GM23338 (cell line): ENCODE measurements at regions not wholly inside any gene's neighbourhood (a gene's known extent, or its start where the extent isn't known, plus 50 kb on each side); places are given as distances from the start of the nearest gene placed in this dataset.

Source experiments
- ATAC-seq: fragments of 200-7000 bp; cut with Tn5 transposase; 3 replicates; pipeline ENCODE4 v1.9.1; 2020
- DNase-seq: peaks from one replicate; pipeline ENCODE4 v3.0.0-alpha.2; 2015; ENCODE audit warnings: low spot score
- H2AFZ ChIP-seq: fragments of 200-600 bp; sonication (generic); 2 replicates; pipeline ENCODE4 v1.8.0; 2016; ENCODE audit warnings: antibody characterized with exemption, mild to moderate bottlenecking, moderate library complexity
- H3F3A ChIP-seq: fragments of 200-600 bp; sonication (generic); replicated peaks from 2 replicates; pipeline ENCODE4 v1.8.0; 2017; ENCODE audit warnings: antibody characterized with exemption, mixed run types, low read depth
- H3K27ac ChIP-seq: fragments of 200-600 bp; sonication (generic); 2 replicates; pipeline ENCODE4 v1.6.1; 2016; ENCODE audit warnings: low read depth
- H3K27me3 ChIP-seq: fragments of 200-600 bp; sonication (generic); 2 replicates; pipeline ENCODE4 v1.8.0; 2016; ENCODE audit warnings: mild to moderate bottlenecking, mixed run types, moderate library complexity; ENCODE audit not compliant: insufficient read depth
- H3K36me3 ChIP-seq: fragments of 200-600 bp; sonication (generic); 2 replicates; pipeline ENCODE4 v1.8.0; 2016; ENCODE audit warnings: mild to moderate bottlenecking; ENCODE audit not compliant: insufficient read depth
- H3K4me1 ChIP-seq: fragments of 200-600 bp; sonication (generic); 2 replicates; pipeline ENCODE4 v1.8.0; 2016; ENCODE audit warnings: mild to moderate bottlenecking, moderate library complexity; ENCODE audit not compliant: insufficient read depth
- H3K4me2 ChIP-seq: fragments of 200-600 bp; sonication (generic); 2 replicates; pipeline ENCODE4 v1.7.1; 2017; ENCODE audit warnings: mixed run types
- H3K4me3 ChIP-seq: fragments of 200-600 bp; sonication (generic); 2 replicates; pipeline ENCODE4 v1.6.1; 2016; ENCODE audit warnings: mixed run types
- H3K79me2 ChIP-seq: fragments of 200-600 bp; sonication (generic); replicated peaks from 2 replicates; pipeline ENCODE4 v1.8.0; 2017; ENCODE audit warnings: mild to moderate bottlenecking; ENCODE audit not compliant: insufficient read depth
- H3K9me2 ChIP-seq: fragments of 200-600 bp; sonication (generic); 2 replicates; pipeline ENCODE4 v1.8.0; 2017; ENCODE audit not compliant: insufficient read depth
- H4K20me1 ChIP-seq: fragments of 200-600 bp; sonication (generic); replicated peaks from 2 replicates; pipeline ENCODE4 v1.8.0; 2017; ENCODE audit warnings: mild to moderate bottlenecking; ENCODE audit not compliant: insufficient read depth
- H3K27ac Mint-ChIP-seq: 2 replicates; pipeline ENCODE4 v1.8.0; 2020; ENCODE audit warnings: inconsistent platforms, mild to moderate bottlenecking, moderate library complexity, mixed read lengths
- H3K27me3 Mint-ChIP-seq: 3 replicates; pipeline ENCODE4 v1.8.0; 2022; ENCODE audit warnings: low read depth, mild to moderate bottlenecking, moderate library complexity, mixed read lengths, inconsistent platforms; ENCODE audit not compliant: insufficient read depth, poor library complexity
- H3K36me3 Mint-ChIP-seq: 3 replicates; pipeline ENCODE4 v1.8.0; 2021; ENCODE audit warnings: low read depth, mild to moderate bottlenecking, inconsistent platforms, moderate library complexity, mixed read lengths
- H3K4me1 Mint-ChIP-seq: 3 replicates; pipeline ENCODE4 v1.8.0; 2020; ENCODE audit warnings: mild to moderate bottlenecking, inconsistent platforms, mixed read lengths
- H3K4me3 Mint-ChIP-seq: 3 replicates; pipeline ENCODE4 v1.8.0; 2021; ENCODE audit warnings: moderate library complexity, mild to moderate bottlenecking, inconsistent platforms, mixed read lengths
- H3K9me3 Mint-ChIP-seq: 3 replicates; pipeline ENCODE4 v1.8.0; 2020; ENCODE audit warnings: moderate library complexity, mild to moderate bottlenecking, inconsistent platforms, mixed read lengths
- EZH2phosphoT487 ChIP-seq: fragments of 200-600 bp; sonication (generic); IDR thresholded peaks from one replicate; pipeline ENCODE4 v1.8.1; 2018; ENCODE audit warnings: antibody characterized with exemption; ENCODE audit not compliant: unreplicated experiment
- JUNB ChIP-seq: IDR thresholded peaks from one replicate; pipeline ENCODE4 v1.6.1; 2016; ENCODE audit warnings: antibody characterized with exemption; ENCODE audit not compliant: unreplicated experiment
- NANOG ChIP-seq: IDR thresholded peaks from 2 replicates; pipeline ENCODE4 v1.6.1; 2016; ENCODE audit warnings: antibody characterized with exemption, borderline replicate concordance
- POLR2AphosphoS5 ChIP-seq: IDR thresholded peaks from 2 replicates; pipeline ENCODE4 v1.6.1; 2016; ENCODE audit warnings: antibody characterized with exemption, low read depth
- ZNF331 ChIP-seq: fragments of 250-450 bp; sonication (Bioruptor Pico); IDR thresholded peaks from 2 replicates; pipeline ENCODE4 v1.5.0; 2020; ENCODE audit warnings: low read depth, mild to moderate bottlenecking, moderate library complexity
- TF ChIP-seq, protein P1 (sequence below): IDR thresholded peaks from one replicate; pipeline ENCODE4 v1.6.1; 2018; ENCODE audit warnings: antibody characterized with exemption; ENCODE audit not compliant: unreplicated experiment
- TF ChIP-seq, protein P2 (sequence below), 2 experiments: fragments of 200-600 bp in 1 of 2; sonication (generic) in 1 of 2; conservative IDR thresholded peaks; 2 replicates each; pipeline versions ENCODE4 v1.5.1 to v1.6.1; 2016 to 2017; ENCODE audit warnings: antibody characterized with exemption in 2 of 2, low read depth in 2 of 2, mild to moderate bottlenecking in 2 of 2, moderate library complexity in 1 of 2
- TF ChIP-seq, protein P3 (sequence below): IDR thresholded peaks from 2 replicates; pipeline ENCODE4 v1.6.1; 2016; ENCODE audit warnings: antibody characterized with exemption
- TF ChIP-seq, protein P4 (sequence below): fragments of 250-450 bp; sonication (Bioruptor Pico); IDR thresholded peaks from 2 replicates; pipeline ENCODE4 v1.5.0; 2020; ENCODE audit warnings: mild to moderate bottlenecking, moderate library complexity

DNA sequence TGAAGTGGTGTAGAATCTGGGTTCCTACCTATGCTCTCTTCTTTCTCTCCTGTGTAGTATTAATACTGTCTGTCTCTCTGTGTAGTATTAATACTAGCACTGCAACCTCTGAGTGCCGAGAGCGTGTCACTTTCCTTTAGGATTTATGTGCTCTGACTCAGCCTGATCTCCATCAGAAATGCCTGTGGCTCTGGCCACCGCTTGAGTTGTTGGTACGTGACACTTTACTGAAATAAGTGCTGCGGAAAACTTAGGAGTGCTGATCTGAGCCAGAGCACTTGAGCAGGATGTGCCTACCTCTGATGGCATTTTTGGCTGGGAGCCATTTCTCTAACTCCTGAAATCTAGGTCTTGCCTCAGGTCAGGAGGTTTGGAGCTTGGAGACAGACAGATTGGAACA is 807.4 kb downstream of the SQOR start (continued):
- TF ChIP-seq, protein P1, sequence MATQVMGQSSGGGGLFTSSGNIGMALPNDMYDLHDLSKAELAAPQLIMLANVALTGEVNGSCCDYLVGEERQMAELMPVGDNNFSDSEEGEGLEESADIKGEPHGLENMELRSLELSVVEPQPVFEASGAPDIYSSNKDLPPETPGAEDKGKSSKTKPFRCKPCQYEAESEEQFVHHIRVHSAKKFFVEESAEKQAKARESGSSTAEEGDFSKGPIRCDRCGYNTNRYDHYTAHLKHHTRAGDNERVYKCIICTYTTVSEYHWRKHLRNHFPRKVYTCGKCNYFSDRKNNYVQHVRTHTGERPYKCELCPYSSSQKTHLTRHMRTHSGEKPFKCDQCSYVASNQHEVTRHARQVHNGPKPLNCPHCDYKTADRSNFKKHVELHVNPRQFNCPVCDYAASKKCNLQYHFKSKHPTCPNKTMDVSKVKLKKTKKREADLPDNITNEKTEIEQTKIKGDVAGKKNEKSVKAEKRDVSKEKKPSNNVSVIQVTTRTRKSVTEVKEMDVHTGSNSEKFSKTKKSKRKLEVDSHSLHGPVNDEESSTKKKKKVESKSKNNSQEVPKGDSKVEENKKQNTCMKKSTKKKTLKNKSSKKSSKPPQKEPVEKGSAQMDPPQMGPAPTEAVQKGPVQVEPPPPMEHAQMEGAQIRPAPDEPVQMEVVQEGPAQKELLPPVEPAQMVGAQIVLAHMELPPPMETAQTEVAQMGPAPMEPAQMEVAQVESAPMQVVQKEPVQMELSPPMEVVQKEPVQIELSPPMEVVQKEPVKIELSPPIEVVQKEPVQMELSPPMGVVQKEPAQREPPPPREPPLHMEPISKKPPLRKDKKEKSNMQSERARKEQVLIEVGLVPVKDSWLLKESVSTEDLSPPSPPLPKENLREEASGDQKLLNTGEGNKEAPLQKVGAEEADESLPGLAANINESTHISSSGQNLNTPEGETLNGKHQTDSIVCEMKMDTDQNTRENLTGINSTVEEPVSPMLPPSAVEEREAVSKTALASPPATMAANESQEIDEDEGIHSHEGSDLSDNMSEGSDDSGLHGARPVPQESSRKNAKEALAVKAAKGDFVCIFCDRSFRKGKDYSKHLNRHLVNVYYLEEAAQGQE, result no peak
- TF ChIP-seq, protein P2, sequence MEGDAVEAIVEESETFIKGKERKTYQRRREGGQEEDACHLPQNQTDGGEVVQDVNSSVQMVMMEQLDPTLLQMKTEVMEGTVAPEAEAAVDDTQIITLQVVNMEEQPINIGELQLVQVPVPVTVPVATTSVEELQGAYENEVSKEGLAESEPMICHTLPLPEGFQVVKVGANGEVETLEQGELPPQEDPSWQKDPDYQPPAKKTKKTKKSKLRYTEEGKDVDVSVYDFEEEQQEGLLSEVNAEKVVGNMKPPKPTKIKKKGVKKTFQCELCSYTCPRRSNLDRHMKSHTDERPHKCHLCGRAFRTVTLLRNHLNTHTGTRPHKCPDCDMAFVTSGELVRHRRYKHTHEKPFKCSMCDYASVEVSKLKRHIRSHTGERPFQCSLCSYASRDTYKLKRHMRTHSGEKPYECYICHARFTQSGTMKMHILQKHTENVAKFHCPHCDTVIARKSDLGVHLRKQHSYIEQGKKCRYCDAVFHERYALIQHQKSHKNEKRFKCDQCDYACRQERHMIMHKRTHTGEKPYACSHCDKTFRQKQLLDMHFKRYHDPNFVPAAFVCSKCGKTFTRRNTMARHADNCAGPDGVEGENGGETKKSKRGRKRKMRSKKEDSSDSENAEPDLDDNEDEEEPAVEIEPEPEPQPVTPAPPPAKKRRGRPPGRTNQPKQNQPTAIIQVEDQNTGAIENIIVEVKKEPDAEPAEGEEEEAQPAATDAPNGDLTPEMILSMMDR (conservative IDR thresholded peaks at IDR 0.05; ENCODE audit: low read depth in 2 of 2), result no peak
- TF ChIP-seq ZNF331 (CRISPR knock-in tag) (no peak), POLR2AphosphoS5 (no peak), NANOG (no peak)
- TF ChIP-seq, protein P3, sequence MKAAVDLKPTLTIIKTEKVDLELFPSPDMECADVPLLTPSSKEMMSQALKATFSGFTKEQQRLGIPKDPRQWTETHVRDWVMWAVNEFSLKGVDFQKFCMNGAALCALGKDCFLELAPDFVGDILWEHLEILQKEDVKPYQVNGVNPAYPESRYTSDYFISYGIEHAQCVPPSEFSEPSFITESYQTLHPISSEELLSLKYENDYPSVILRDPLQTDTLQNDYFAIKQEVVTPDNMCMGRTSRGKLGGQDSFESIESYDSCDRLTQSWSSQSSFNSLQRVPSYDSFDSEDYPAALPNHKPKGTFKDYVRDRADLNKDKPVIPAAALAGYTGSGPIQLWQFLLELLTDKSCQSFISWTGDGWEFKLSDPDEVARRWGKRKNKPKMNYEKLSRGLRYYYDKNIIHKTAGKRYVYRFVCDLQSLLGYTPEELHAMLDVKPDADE, result no peak

DNA sequence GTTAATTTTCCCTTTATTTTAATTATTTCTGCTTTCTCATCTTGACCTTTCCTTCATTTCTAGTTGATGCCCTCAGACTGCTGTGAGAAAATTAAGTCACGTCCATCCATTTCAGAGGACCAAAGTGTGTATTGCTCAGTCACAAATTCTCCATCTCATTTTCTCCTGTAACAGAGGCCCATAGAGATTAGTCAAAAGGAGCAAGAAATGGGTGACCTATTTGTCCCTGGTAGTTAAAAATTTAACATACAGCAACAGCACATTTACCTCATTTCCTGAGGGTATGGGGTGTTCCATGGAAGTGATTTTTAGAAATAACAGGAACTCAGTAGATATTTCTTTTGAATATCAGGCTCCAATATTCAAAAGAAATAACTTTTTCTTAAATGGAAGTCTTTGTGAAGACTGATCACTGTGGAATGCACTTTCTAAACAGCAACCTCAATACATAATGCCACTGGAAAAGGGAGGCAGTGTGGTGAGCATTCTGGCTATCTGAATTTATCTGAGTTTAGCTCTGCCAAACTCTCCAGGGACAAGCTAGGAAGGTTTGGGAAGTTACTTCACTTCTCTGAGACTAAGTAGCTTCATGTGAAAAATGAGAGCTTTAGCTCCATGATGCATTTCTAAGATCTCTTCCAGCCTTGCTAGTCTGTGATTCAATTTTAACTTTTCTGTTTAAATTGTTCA is 808.2 kb downstream of the SQOR start:
- no peak overlapping the region for H3K4me3 ChIP-seq
- no peak for ATAC-seq
- TF ChIP-seq ZNF331 (CRISPR knock-in tag) (no peak), EZH2phosphoT487 (no peak), JUNB (no peak), POLR2AphosphoS5 (no peak)
- TF ChIP-seq, protein P4, sequence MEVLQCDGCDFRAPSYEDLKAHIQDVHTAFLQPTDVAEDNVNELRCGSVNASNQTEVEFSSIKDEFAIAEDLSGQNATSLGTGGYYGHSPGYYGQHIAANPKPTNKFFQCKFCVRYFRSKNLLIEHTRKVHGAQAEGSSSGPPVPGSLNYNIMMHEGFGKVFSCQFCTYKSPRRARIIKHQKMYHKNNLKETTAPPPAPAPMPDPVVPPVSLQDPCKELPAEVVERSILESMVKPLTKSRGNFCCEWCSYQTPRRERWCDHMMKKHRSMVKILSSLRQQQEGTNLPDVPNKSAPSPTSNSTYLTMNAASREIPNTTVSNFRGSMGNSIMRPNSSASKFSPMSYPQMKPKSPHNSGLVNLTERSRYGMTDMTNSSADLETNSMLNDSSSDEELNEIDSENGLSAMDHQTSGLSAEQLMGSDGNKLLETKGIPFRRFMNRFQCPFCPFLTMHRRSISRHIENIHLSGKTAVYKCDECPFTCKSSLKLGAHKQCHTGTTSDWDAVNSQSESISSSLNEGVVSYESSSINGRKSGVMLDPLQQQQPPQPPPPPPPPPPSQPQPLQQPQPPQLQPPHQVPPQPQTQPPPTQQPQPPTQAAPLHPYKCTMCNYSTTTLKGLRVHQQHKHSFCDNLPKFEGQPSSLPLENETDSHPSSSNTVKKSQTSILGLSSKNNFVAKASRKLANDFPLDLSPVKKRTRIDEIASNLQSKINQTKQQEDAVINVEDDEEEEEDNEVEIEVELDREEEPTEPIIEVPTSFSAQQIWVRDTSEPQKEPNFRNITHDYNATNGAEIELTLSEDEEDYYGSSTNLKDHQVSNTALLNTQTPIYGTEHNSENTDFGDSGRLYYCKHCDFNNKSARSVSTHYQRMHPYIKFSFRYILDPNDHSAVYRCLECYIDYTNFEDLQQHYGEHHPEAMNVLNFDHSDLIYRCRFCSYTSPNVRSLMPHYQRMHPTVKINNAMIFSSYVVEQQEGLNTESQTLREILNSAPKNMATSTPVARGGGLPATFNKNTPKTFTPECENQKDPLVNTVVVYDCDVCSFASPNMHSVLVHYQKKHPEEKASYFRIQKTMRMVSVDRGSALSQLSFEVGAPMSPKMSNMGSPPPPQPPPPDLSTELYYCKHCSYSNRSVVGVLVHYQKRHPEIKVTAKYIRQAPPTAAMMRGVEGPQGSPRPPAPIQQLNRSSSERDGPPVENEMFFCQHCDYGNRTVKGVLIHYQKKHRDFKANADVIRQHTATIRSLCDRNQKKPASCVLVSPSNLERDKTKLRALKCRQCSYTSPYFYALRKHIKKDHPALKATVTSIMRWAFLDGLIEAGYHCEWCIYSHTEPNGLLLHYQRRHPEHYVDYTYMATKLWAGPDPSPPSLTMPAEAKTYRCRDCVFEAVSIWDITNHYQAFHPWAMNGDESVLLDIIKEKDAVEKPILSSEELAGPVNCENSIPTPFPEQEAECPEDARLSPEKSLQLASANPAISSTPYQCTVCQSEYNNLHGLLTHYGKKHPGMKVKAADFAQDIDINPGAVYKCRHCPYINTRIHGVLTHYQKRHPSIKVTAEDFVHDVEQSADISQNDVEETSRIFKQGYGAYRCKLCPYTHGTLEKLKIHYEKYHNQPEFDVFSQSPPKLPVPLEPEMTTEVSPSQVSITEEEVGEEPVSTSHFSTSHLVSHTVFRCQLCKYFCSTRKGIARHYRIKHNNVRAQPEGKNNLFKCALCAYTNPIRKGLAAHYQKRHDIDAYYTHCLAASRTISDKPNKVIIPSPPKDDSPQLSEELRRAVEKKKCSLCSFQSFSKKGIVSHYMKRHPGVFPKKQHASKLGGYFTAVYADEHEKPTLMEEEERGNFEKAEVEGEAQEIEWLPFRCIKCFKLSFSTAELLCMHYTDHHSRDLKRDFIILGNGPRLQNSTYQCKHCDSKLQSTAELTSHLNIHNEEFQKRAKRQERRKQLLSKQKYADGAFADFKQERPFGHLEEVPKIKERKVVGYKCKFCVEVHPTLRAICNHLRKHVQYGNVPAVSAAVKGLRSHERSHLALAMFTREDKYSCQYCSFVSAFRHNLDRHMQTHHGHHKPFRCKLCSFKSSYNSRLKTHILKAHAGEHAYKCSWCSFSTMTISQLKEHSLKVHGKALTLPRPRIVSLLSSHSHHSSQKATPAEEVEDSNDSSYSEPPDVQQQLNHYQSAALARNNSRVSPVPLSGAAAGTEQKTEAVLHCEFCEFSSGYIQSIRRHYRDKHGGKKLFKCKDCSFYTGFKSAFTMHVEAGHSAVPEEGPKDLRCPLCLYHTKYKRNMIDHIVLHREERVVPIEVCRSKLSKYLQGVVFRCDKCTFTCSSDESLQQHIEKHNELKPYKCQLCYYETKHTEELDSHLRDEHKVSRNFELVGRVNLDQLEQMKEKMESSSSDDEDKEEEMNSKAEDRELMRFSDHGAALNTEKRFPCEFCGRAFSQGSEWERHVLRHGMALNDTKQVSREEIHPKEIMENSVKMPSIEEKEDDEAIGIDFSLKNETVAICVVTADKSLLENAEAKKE, result no peak
- TF ChIP-seq, protein P2 (conservative IDR thresholded peaks at IDR 0.05; ENCODE audit: low read depth in 2 of 2), result no peak

More for the DNA sequence above, 808.2 kb downstream of the SQOR start:
- Histone ChIP-seq H3K36me3 (no peaks in the 10 kb centered on the region), H3K4me2 (no peak overlapping the region), H3K79me2 (no peaks in the 10 kb centered on the region), H3K4me1 (no peaks in the 10 kb centered on the region), H3F3A (no peaks in the 10 kb centered on the region), H4K20me1 (no peaks in the 10 kb centered on the region), H2AFZ (no peak overlapping the region), H3K9me2 (no peaks in the 10 kb centered on the region), H3K27ac (no peak overlapping the region), H3K27me3 (no peaks in the 10 kb centered on the region)
- H3K27ac Mint-ChIP-seq, result no peak overlapping the region
- DNase-seq, result no peak
- H3K27me3 Mint-ChIP-seq, result no peaks in the 10 kb centered on the region
- peaks cover 53% of the 10 kb centered on the region for H3K9me3 Mint-ChIP-seq
- no peak overlapping the region for H3K4me3 Mint-ChIP-seq
- H3K36me3 Mint-ChIP-seq, result peaks cover 5% of the 10 kb centered on the region; the same call in 2 of the 3 replicates
- H3K4me1 Mint-ChIP-seq, result no peaks in the 10 kb centered on the region
